ENCODE measurements at regions not wholly inside any gene's neighbourhood (a gene's known extent, or its start where the extent isn't known, plus 50 kb on each side); places are given as distances from the start of the nearest gene placed in this dataset.
"Not testable (repeated sequence)": the region's sequence is repeated elsewhere in the genome, so short reads cannot be mapped to it uniquely, and the experiment has no call there.

DNA sequence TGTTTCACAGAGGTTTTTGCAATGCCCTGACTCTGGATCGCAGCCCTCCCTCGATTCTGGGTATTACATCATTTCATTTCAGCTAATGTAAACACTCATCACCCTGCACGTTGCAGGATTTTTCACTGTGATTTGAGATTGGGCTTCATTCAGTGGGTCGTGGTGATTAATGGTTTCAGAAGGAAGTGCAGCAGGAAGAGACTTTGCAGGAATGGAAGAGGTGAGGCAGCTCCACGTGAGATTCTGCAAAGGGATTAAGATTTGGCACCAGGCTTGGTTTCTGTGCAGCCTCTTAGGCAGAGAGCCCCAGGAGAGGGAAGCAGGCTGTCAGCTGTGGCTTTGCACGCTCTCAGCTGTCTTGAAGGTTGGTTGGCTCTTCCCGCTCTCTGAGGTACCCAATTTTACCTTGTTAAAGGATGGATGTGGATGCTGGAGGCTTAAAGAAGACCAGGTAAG is 95.2 kb downstream of the PLCE1 start:
- DNase-seq: peak; percentile 69

DNA sequence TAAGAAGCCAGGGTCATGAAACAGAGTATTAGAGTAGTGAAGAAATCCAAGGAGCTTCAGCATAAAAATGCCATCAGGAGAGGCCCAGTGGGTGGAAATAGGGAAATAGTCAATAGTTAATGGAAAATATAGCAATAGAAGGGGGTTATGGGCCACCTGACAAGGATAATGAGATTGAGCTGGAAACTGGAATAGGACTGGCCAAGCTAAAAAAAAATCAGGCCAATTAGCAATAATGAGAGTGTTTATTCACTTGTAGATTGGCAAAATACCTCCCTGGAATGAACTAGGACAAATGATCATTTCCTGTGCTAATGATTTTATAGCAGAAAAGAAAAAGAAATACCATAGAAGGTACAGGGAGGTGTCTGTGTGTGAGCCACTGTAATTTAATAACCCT is 97.9 kb downstream of the PLCE1 start:
- no peak for DNase-seq

DNA sequence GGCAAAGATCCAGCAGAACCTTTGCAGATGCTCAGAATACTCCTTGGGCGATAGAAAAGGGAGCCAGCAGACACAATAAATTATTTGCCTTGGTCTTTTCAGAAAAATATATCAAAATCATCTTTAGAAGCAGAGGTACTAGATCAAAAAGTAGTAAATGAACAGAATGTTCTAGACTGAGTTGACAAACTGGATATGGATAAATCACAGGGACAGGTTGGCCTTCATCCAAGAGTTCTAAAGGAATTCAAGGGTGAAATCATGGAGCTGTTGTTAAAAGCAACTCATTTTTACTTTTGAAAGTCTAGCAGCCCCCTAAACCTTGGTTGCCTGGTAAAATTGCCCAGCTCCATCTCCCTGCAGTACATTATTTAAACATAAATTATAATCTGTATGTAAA is 99.1 kb downstream of the PLCE1 start:
- DNase-seq: peak; percentile 53

DNA sequence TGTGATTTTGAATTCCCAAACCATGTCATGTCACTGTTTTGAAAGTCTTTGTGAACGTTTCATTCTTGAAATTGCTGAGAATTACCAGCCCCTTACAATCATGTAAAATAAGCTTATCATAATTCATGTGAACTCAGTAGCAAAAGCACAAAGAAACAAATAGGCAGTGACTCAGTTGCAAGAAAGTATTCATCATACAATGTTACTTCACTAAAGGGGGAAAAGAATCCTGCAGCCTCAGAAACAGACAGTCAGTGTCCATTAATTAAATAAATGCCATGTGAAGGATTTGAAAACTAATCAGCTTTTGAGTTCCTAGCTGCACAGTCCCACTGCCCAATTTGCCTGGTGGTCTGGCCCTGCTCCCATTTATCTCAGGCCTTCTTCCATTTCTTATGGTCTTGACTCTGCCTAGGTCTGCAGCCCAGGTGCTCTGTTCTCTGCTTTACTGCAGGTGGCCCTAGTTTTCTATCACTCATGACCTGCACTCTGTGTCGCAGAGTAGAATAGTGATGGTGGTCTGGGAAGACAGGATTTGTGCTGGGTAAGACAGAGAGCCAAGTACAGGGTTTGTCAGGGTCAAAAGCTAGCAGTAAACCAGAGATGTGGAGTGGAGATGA is 99.7 kb downstream of the PLCE1 start:
- DNase-seq: no peak

DNA sequence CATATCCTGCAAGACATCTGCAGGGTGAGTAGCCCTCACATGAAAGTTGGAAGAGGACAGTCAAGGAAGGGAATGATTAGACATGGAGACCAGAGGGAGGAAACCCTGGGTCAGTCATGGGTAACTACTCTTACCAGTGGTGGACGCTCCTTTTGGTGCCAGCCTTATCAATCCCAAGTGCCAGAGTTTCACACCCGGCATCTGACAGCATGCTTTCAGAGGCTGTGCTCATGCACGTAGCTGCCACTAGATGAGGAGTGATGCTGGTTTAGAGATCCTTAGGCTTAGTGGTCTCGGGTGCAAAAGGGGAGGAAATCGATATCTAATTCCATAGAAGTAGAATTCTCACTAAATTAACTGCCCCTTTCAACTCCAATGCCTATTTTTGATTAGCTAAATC is 100.8 kb downstream of the PLCE1 start:
- DNase-seq: no peak

DNA sequence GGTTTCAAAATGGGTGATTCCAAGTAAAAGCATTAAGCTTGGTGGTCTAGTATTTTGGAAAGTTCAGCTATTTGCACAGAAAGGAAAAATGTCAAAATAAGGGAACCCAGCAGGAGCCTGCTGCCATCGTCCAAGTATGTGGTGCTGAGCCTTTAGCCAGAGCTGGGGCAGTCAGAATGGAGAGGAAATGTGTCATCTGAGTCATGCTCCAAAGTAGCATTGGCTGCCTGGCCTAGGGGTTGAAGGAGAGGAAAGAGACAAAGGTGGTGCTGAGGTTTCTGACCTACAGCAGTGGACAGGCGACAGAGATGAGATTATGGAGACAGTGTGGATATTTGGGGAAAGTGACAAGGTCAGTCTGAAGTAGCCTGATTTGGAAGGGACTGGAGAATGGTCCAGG is 103.9 kb downstream of the PLCE1 start:
- DNase-seq: no peak

DNA sequence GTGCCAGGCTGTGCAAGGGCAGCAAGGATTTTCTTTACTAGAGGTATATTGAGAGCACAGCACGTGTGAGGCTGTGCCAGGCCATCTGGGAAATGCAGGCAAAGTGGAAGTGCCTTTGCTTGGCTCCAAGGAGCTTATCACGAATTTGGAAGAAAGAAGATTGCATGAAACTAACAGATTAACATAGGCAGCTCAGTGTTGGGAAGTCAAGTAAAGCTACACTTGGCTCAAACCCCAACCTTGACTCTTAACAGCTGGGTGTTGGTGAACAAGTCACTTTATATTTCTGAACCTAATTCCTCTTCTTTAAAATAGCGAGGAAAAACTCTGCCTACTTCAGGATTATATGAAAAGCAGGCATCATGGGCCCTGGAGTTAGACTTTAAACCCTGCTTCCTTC is 105.2 kb downstream of the PLCE1 start:
- DNase-seq: no peak

DNA sequence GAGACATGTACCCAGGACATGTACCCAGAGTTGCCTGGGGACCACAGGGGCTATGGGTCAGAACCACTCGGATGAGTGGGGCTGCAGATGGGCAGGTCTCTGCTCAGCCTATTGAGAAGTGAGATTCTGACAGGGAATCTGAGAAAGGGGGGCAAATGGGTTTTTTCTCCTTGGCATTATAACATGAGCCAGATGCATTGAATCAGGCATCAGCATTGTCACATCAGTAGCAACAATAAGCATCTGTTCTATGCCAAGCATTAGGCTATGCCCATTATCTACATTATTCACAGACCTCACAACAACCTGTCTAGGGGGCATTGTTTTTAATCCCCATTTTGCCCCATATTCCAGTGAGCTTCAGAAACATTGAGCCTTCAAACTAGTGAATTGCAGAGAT is 108.2 kb downstream of the PLCE1 start:
- no peak for DNase-seq

DNA sequence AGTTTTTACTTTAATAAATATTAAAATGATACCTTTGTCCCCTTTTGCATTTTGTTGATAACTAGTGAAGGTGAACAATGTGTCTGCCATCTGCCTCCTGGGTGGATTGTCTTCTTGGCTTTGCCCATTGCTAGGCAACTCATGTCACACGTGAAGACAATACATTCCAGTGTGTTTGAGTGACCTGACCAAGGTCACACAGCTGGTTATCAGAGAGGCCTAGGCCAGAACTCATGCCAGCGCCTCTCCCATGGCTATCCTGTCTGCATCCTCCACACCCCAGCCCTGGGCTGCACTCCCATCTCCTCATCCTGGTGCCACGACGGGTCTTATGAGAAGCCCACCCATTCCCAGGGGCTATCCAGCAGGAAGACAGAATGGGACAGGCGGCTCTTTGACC is 108.7 kb downstream of the PLCE1 start:
- DNase-seq: no peak

DNA sequence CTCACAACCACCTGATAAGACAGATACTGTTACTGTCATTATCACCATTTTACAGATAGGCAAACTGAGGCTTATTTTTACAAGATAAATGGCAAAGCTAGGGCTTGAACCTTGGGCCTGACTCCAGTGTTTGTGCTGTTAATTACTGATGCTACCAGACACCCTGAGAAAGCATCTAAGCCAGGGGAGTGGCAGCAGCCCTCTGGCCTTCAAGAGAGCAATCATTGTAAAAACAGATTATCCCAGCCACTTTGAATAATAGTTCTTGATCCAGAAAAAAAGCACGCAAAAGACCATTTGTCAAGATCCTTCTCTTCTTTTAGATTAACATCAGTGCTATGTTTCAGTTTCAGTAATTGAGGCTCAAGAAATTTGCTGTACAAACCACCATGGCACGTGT is 109.5 kb downstream of the PLCE1 start:
- DNase-seq: no peak

DNA sequence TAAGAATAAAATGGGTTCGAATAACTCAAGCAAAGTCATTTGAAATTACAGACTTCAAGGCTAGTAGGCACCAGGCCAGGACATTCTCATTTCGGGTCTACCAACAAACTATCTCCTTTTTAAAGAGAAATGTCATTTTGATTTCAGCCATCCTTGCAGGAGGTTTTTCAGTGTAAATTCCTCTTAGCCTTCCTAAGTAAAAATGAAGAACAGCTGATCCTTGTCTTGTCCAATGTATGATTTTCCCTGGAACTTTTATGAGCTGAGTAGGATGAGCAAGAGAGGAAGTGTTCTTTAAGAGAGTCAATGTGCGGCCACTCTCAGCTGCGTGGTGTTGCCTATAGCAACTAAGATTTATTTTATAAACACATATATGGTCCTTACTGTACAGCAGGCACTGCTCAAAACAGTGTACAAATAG is 110.1 kb downstream of the PLCE1 start:
- DNase-seq: peak; percentile 73

DNA sequence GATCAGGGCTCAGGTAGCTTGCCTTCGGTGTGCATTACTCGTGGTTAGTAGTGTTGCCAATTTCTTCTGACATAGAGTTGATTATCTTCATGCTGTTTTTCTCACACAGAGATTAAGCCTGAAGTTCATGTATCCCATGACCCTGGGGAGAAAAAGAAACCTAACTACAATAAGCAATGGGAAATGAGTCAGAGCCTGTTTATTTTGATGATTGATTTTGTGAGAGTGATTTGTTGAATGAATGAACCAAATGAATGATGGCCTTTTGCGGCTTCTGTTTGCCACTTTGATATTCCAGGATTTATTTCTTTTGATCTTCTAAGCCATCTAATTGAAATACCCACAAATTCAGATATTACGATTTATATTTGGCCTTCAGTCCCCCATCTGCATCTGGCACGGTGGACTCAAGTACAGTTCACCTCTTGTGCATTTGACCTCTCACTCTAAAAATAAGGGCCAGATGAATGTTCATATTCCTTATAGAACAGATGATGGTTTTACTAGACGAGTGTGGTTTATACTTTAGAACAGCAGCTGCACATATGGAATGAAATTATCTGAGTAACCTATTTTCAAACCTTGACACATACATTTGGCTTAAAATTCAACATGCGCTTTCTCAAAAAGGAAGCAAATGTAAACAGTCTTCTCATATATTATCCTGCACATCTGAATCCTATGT is 110.7 kb downstream of the PLCE1 start:
- no peak for DNase-seq

DNA sequence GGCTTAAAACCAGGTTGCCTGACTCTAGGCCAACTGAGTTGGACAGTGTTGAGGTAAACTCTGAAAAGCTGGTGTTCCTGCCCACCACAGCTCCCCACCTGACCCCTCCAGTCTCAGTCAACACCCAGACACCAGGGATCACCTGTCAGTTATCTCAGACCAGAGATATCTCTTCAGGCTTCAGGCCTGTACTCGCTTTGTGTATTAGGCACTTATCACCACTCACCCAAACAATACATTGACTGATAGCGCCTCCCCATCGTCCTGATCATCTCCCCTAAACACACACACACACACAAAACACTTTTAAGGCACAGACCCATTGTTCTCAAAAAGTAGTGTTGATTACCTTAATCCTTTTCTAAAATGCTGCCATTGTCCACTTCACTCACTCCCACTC is 111.5 kb downstream of the PLCE1 start:
- DNase-seq: no peak

DNA sequence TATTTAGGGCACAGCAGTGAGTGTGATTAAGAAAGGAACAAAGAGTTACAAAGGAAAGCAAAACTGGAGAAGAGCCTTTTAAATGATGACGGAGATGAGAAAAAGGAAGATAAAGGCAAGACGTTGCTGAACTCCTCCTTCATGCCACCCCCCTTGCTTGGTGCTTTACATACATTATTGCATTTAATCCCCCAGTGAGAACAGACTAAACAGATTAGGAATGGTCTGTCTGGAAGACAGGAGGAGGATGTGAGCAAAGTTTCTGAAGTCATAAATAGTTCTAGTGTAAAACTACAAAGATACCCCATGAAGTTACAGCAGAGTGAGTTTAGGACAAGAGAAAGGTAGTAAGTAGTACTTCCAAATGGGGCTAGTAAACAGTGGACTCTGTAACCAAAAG is 113.5 kb downstream of the PLCE1 start:
- DNase-seq: no peak

DNA sequence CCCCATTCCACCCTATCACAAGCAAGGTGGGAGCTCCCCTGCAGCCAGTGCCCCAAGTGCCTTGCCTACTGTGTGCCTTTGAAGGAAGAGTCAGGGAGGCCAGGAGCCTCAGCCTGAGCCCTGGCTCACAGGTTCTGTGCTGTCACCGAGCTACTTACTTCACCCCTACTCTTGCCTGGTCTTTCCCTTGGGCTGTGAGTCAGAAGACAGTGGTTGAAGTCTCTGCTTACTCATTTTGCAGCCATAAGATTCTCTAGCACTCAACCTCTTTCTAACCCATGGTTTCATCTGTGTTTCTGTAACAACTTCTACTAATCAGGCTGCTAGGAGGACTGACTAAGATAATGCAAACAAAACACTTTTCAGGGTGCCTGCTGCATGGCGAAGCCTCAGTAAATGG is 114.5 kb downstream of the PLCE1 start:
- peak; percentile 80 for DNase-seq

DNA sequence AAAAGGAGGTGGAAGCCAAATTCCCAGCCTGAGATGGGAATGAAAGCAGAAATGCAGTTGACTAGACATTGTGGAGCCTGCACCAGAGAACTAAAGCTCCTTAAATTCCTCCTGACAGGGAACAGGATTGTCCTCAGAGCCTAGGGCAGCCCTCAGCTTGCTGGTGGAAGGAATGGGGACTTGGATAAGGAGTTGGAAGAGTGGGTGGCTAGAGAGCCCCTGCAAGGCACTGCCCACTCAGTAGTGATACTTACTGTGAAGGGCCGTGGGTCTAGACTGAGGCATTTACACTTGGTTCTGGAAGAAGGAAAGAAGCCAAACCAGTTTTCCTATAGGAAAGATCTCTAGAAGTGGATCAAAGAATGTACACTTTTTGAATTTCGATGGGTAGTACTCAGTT is 117.6 kb downstream of the PLCE1 start:
- no peak for DNase-seq

DNA sequence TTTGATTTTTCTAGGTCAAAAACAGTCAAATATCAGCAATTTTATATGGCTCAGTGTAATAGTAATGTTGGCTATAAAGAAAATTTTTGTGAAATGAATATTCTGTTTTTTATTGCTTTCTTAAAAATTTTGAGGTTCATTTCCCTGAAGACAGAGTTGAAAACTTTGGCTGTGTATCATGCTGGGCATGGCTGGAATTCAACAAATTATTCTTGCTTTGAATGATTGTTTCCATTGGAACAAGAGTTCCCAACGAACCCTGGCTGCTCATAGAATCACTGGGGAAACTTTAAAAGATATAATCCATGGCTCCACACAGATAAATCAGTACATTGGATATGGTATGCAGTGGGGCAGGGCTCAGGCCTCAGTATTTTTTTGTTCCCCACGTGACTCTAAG is 118.6 kb downstream of the PLCE1 start:
- DNase-seq: no peak

DNA sequence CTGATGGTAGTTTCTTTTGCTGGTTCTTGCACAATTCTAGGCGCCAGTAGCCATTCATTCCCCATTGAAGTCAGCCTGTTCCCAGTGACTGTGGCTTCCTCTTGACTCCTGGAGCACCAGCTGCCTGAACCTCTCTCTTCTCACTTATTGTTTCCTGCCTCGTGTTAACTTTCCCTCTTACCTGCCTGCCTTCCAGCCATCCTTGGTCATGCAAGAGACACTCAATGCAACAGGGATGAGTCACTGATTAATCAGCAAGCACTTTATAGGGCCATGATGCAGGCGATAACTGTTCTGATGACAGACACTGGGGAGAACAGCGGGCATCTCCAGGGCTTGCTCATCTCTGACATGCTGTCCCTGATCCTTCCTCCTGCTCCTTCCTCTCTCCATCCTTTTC is 122.0 kb downstream of the PLCE1 start:
- peak; percentile 59 for DNase-seq

DNA sequence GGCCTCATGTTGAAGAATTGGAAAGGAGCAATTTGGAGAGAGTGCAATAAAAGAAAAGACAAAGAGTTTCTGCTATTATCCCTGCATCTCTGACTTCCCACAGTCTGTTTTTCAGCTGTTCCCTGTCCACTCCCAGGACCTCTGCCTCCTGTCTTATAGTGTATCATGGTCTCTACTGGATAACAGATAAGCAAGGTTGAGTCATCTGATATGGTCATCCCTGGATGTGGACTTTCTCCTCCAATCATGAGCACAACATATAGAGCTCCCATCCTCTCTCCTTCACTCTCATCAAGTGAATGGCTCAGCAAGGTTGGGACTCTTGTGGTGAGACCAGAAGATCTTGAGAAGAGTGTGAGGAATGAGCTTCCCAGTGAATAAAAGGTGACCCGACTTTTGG is 123.1 kb downstream of the PLCE1 start:
- no peak for DNase-seq

DNA sequence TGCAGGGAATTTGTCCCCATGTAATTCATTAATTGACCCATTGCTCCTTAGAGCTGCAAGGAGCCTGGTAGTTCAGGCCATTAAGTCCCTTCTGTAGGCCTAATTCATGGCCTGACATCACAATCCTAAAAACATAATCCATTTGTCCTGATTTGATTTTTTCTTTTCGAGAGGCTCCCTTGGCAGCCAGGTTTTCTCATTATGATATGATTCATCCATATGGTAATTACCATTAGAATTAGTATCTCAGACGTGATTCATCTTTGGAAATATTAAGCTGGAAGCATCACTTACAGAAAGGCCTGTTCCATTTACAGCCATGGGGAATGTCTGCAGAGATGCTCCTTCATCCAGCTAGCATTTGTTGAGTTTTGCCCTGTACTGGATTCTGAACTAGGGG is 128.5 kb downstream of the PLCE1 start:
- peak; percentile 59 for DNase-seq

DNA sequence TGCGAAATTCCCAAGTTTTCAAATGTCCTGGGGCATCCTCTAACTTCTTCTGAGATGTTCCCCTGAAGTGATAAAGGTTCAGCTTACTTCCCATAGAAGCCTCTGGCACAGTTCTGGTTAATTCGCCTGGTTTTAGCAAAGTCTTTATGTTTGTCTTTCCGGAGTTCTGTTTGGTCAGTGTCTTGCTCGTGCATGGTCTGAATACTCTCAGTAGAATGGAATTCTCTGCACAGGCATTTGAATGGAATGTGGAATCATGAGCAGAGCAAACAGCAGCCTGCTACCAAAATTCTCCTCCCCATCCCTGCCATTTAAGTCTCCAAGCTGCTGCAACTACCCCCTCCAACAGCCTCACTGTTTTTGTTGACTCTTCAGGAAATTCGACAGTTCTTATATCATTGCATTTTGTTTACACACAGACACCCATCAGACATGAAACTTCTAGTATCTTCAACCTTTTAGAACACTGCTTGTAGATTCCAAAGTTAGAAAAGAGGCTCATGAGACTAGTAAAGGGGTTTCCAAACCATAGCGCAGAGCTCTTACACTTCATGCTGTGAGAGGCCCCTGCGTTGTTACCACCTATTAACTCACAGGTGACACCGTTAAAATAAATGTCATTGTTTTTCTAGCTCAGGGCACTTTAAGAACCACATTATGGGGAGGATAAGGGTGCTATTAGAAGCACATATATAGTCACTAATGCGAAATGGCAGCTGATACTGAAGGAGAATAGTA is 129.7 kb downstream of the PLCE1 start:
- peak; percentile 92 for DNase-seq

DNA sequence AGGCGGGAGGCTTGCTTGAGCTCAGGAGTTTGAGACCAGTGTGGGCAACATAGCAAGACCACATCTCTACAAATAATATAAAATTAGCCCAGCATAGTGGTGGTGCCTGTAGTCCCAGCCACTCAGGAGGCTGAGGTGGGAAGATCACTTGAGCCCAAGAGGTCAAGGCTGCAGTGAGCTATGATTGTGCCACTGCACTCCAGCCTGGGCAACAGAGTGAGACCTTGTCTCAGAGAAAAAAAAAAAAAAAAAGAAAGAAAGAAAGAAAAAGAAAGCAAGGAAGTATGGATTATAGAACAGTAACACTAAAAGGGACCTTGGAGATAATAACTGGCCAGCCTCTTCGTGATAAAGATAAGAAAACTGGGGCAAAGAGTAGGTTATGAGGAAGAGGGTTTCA is 130.4 kb downstream of the PLCE1 start:
- not testable (repeated sequence) for DNase-seq

DNA sequence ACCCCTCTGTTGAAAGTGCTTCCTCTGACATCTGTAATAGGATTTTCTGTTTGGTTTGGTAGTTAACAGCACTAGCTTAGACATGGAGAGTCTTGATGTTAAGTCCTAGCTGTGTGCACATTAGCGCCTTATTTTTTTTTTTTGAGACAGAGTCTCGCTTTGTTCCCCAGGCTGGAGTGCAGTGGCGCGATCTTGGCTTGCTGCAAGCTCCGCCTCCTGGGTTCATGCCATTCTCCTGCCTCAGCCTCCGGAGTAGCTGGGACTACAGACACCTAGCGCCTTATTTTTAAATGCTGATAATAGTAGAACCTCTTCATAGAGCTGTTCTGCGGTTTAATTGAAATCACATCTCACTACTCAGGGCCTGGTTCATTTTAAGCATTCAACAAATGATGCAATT is 131.5 kb downstream of the PLCE1 start:
- DNase-seq: not testable (repeated sequence)

DNA sequence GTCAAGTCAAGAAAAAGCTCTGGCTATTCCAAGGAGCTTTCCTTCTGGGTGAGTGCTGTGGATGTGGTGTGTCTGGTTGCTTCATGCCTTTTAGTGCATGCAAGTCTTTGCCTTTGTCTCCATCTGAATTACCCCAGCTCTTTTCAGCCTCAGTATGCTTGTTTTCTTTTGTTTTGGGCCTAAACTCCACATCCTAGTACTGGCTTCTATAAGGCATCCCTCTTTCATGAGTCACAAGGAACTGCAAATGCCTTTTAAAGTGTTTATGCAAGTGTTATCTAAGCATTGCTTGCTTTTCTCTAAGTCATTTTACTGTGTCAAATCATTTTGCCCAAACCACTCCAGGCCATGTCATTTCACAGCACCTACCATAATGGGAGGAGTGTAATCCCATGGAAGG is 132.1 kb downstream of the PLCE1 start:
- peak; percentile 71 for DNase-seq
